ENCODE measurements at regions not wholly inside any gene's neighbourhood (a gene's known extent, or its start where the extent isn't known, plus 50 kb on each side); places are given as distances from the start of the nearest gene placed in this dataset.

GRCh38 chr5:31054453-31054852 is 139.0 kb upstream of the CDH6 start:
- Mint-ChIP-seq H3K4me3 (no peak overlapping the region), H3K9me3 (peaks cover 16% of the 10 kb centered on the region), H3K27ac (ENCODE audit: low read depth) (no peak overlapping the region), H3K36me3 (ENCODE audit: insufficient read depth) (no peaks in the 10 kb centered on the region), H3K4me1 (no peaks in the 10 kb centered on the region), H3K27me3 (no peaks in the 10 kb centered on the region)
- ATAC-seq (replicated peaks; ENCODE audit: extremely low read depth, poor library complexity, severe bottlenecking) (no peak), DNase-seq (ENCODE audit: low spot score in 2 of 2) (no peak)

- Mint-ChIP-seq H3K9me3 (peaks cover 17% of the 10 kb centered on the region), H3K36me3 (ENCODE audit: insufficient read depth) (no peaks in the 10 kb centered on the region), H3K27me3 (no peaks in the 10 kb centered on the region), H3K4me3 (no peak overlapping the region), H3K27ac (ENCODE audit: low read depth) (no peak overlapping the region), H3K4me1 (no peaks in the 10 kb centered on the region)
- DNase-seq (ENCODE audit: low spot score in 2 of 2) (no peak), ATAC-seq (replicated peaks; ENCODE audit: extremely low read depth, poor library complexity, severe bottlenecking) (no peak)
Measured at GRCh38 chr5:31052937-31053658, 140.4 kb upstream of the CDH6 start.

GRCh38 chr5:31051316-31051715 is 142.2 kb upstream of the CDH6 start:
- Mint-ChIP-seq H3K4me1 (no peaks in the 10 kb centered on the region), H3K4me3 (no peak overlapping the region), H3K27ac (ENCODE audit: low read depth) (no peak overlapping the region), H3K27me3 (no peaks in the 10 kb centered on the region), H3K9me3 (peaks cover 17% of the 10 kb centered on the region), H3K36me3 (ENCODE audit: insufficient read depth) (no peaks in the 10 kb centered on the region)
- ATAC-seq (replicated peaks; ENCODE audit: extremely low read depth, poor library complexity, severe bottlenecking) (no peak), DNase-seq (ENCODE audit: low spot score in 2 of 2) (no peak)

DNA sequence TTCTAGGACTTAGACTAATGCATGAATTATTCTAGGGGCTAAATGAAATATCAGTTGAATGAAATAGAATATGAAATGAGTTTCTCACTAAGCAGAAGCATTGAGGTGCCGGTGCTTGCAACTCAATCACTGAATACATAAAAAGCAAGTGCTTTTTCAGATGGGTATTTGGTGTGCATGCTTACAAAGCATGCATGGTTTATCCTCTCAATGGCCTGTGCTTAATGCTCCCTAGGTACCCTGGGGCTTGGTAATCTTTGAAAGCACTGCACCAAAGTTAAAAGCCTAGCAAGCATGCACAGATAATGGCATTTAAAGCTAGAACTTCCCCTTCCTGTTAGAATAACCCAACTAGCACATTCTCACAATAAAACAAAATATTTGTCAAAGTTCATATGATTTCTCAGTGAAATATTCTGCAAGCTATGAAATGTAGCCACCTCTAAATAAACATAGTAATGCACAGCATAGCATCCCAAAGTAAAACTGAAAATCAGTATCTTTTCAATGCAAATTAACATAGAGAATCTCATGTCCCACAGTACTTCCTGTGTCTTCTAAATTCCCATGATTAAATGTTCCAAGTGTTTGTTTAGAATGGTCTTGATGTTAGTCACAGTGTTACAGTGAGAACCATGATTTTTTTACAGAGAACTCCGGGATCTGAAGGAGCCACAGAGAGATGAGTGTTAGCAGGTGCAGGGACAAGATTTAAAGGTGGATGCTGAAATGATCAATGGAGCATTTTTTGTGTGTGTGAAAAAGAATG is 143.4 kb upstream of the CDH6 start:
- DNase-seq (ENCODE audit: low spot score in 2 of 2), result no peak
- Mint-ChIP-seq H3K9me3 (peaks cover 24% of the 10 kb centered on the region), H3K27ac (ENCODE audit: low read depth) (no peak overlapping the region), H3K4me1 (no peaks in the 10 kb centered on the region), H3K27me3 (no peaks in the 10 kb centered on the region), H3K36me3 (ENCODE audit: insufficient read depth) (no peaks in the 10 kb centered on the region), H3K4me3 (no peak overlapping the region)
- ATAC-seq (replicated peaks; ENCODE audit: extremely low read depth, poor library complexity, severe bottlenecking), result no peak

DNA sequence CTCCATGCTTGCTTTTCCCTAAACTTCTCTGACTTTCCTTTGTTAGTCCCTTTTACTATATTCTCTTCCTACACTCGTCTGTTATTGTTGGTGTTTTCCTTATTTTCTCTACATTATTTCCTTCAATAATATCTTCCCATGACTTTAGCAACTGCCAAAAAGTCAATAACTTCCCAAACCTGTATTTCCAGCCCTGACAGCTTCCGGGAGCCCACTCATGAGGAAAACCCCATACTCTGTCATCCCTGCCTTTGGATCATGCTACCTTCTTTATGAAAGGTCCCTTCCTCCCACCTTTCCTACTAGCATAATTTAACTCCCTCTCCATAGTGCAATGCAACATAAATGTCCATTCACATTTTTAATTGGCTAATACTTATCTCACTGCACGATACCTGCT is 144.0 kb upstream of the CDH6 start:
- H3K27ac Mint-ChIP-seq (ENCODE audit: low read depth), result no peak overlapping the region
- no peak for ATAC-seq (replicated peaks; ENCODE audit: extremely low read depth, poor library complexity, severe bottlenecking)
- no peak for DNase-seq (ENCODE audit: low spot score in 2 of 2)
- H3K4me3 Mint-ChIP-seq, result no peak overlapping the region
- H3K36me3 Mint-ChIP-seq (ENCODE audit: insufficient read depth), result no peaks in the 10 kb centered on the region
- H3K4me1 Mint-ChIP-seq, result no peaks in the 10 kb centered on the region
- H3K9me3 Mint-ChIP-seq, result peaks cover 29% of the 10 kb centered on the region
- H3K27me3 Mint-ChIP-seq, result no peaks in the 10 kb centered on the region

- Mint-ChIP-seq H3K27ac (ENCODE audit: low read depth) (no peak overlapping the region), H3K9me3 (peaks cover 29% of the 10 kb centered on the region), H3K36me3 (ENCODE audit: insufficient read depth) (no peaks in the 10 kb centered on the region), H3K4me1 (no peaks in the 10 kb centered on the region), H3K27me3 (no peaks in the 10 kb centered on the region), H3K4me3 (no peak overlapping the region)
- no peak for ATAC-seq (replicated peaks; ENCODE audit: extremely low read depth, poor library complexity, severe bottlenecking)
- no peak for DNase-seq (ENCODE audit: low spot score in 2 of 2)
Measured at GRCh38 chr5:31048282-31049270, 144.9 kb upstream of the CDH6 start.

DNA sequence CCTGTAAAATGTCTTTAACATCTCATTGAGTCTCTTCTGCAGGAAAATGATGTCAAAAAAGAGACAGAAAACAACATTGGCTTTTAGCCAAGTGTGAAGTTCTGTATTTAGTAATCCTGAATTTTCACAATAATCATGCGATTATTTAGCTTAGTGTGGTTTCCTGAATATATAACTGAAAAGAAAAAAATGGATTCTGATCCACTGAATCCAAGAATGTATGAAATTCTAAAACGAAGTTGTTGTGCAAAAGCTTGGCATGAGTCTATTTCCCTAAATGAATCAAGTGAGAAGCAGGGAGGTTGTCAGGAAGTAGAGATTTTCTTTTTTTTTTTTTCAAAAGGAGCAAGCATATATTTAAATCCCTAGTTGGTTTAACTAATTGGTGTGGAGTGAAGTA is 145.9 kb upstream of the CDH6 start:
- no peaks in the 10 kb centered on the region for H3K36me3 Mint-ChIP-seq (ENCODE audit: insufficient read depth)
- H3K9me3 Mint-ChIP-seq, result peaks cover 29% of the 10 kb centered on the region
- no peak overlapping the region for H3K27ac Mint-ChIP-seq (ENCODE audit: low read depth)
- no peaks in the 10 kb centered on the region for H3K4me1 Mint-ChIP-seq
- no peaks in the 10 kb centered on the region for H3K27me3 Mint-ChIP-seq
- H3K4me3 Mint-ChIP-seq, result no peak overlapping the region
- DNase-seq (ENCODE audit: low spot score in 2 of 2) (no peak), ATAC-seq (replicated peaks; ENCODE audit: extremely low read depth, poor library complexity, severe bottlenecking) (no peak)

GRCh38 chr5:31047007-31047406 is 146.5 kb upstream of the CDH6 start:
- Mint-ChIP-seq H3K36me3 (ENCODE audit: insufficient read depth) (no peaks in the 10 kb centered on the region), H3K4me1 (no peaks in the 10 kb centered on the region), H3K27ac (ENCODE audit: low read depth) (no peak overlapping the region), H3K9me3 (peaks cover 27% of the 10 kb centered on the region), H3K4me3 (no peak overlapping the region), H3K27me3 (no peaks in the 10 kb centered on the region)
- ATAC-seq (replicated peaks; ENCODE audit: extremely low read depth, poor library complexity, severe bottlenecking) (no peak), DNase-seq (ENCODE audit: low spot score in 2 of 2) (no peak)

GRCh38 chr5:31036411-31036810 is 157.1 kb upstream of the CDH6 start:
- Mint-ChIP-seq H3K4me1 (no peaks in the 10 kb centered on the region), H3K27ac (ENCODE audit: low read depth) (no peak overlapping the region), H3K36me3 (ENCODE audit: insufficient read depth) (no peaks in the 10 kb centered on the region), H3K9me3 (peaks cover 24% of the 10 kb centered on the region), H3K4me3 (no peak overlapping the region), H3K27me3 (no peaks in the 10 kb centered on the region)
- ATAC-seq (replicated peaks; ENCODE audit: extremely low read depth, poor library complexity, severe bottlenecking), result no peak
- no peak for DNase-seq (ENCODE audit: low spot score in 2 of 2)

- no peak overlapping the region for H3K4me3 Mint-ChIP-seq
- H3K27ac Mint-ChIP-seq (ENCODE audit: low read depth), result no peak overlapping the region
- H3K27me3 Mint-ChIP-seq, result no peaks in the 10 kb centered on the region
- DNase-seq (ENCODE audit: low spot score in 2 of 2), result no peak
- peaks cover 19% of the 10 kb centered on the region for H3K9me3 Mint-ChIP-seq
- ATAC-seq (replicated peaks; ENCODE audit: extremely low read depth, poor library complexity, severe bottlenecking), result no peak
- H3K4me1 Mint-ChIP-seq, result no peaks in the 10 kb centered on the region
- no peaks in the 10 kb centered on the region for H3K36me3 Mint-ChIP-seq (ENCODE audit: insufficient read depth)
Measured at GRCh38 chr5:31033295-31033694, 160.2 kb upstream of the CDH6 start.

GRCh38 chr5:31029925-31030324 is 163.6 kb upstream of the CDH6 start:
- Mint-ChIP-seq H3K9me3 (peaks cover 5% of the 10 kb centered on the region), H3K36me3 (ENCODE audit: insufficient read depth) (no peaks in the 10 kb centered on the region), H3K4me3 (no peak overlapping the region), H3K27me3 (no peaks in the 10 kb centered on the region), H3K27ac (ENCODE audit: low read depth) (no peak overlapping the region), H3K4me1 (no peaks in the 10 kb centered on the region)
- ATAC-seq (replicated peaks; ENCODE audit: extremely low read depth, poor library complexity, severe bottlenecking) (no peak), DNase-seq (ENCODE audit: low spot score in 2 of 2) (no peak)

DNA sequence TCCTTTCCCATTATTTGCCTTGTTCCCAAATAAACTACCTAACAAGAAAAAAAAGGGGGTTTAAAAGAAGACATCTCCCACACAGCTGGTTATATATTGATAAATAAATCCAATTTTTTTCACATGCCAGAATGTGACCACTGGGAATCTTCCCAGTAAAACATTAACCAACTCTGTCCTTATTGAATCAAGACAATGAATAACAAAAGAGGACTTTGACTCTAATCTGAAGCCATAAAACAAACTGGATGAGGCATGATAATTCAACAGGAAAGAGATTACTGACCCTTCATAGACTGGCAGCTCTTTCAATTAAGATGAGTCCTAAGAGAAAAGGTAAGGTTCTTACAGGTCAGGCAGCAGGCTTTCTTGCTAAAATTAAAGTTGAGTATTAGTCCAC is 165.8 kb upstream of the CDH6 start:
- H3K9me3 Mint-ChIP-seq, result peaks cover 10% of the 10 kb centered on the region
- H3K27ac Mint-ChIP-seq (ENCODE audit: low read depth), result no peak overlapping the region
- H3K4me3 Mint-ChIP-seq, result no peak overlapping the region
- no peaks in the 10 kb centered on the region for H3K4me1 Mint-ChIP-seq
- DNase-seq (ENCODE audit: low spot score in 2 of 2) (no peak), ATAC-seq (replicated peaks; ENCODE audit: extremely low read depth, poor library complexity, severe bottlenecking) (no peak)
- no peaks in the 10 kb centered on the region for H3K36me3 Mint-ChIP-seq (ENCODE audit: insufficient read depth)
- H3K27me3 Mint-ChIP-seq, result no peaks in the 10 kb centered on the region
